SK-N-MC (cell line): ENCODE measurements at regions not wholly inside any gene's neighbourhood (a gene's known extent, or its start where the extent isn't known, plus 50 kb on each side); places are given as distances from the start of the nearest gene placed in this dataset.

Experiments
- DNase-seq: peaks from one replicate; pipeline ENCODE4 v3.0.0-alpha.2; 2011; ENCODE audit warnings: low read depth, low spot score
- H3K27ac ChIP-seq: fragments of 200-600 bp; sonication (generic); 2 replicates; pipeline ENCODE4 v1.5.1; 2016; ENCODE audit warnings: mixed run types
- H3K36me3 ChIP-seq: fragments of 200-600 bp; sonication (generic); 2 replicates; pipeline ENCODE4 v1.6.1; 2017; ENCODE audit warnings: antibody characterized with exemption, low read length, mixed read lengths; ENCODE audit not compliant: insufficient read depth
- H3K4me3 ChIP-seq: fragments of 200-600 bp; sonication (generic); 2 replicates; pipeline ENCODE4 v1.5.1; 2016
- H3K9ac ChIP-seq: fragments of 200-600 bp; sonication (generic); 2 replicates; pipeline ENCODE4 v1.8.0; 2017; ENCODE audit warnings: mixed run types, mixed read lengths; ENCODE audit not compliant: insufficient read length
- H3K9me3 ChIP-seq: fragments of 200-600 bp; sonication (generic); 2 replicates; pipeline ENCODE4 v1.6.1; 2017; ENCODE audit warnings: low read depth, mild to moderate bottlenecking, antibody characterized with exemption, low read length, moderate library complexity, mixed read lengths
- EZH2 ChIP-seq: fragments of 200-600 bp; sonication (generic); IDR thresholded peaks from one replicate; pipeline ENCODE4 v1.6.1; 2017; ENCODE audit warnings: antibody characterized with exemption
- FOXP2 ChIP-seq: optimal IDR thresholded peaks from 2 replicates; pipeline ENCODE3; 2011; ENCODE audit warnings: mild to moderate bottlenecking, moderate library complexity; ENCODE audit not compliant: insufficient read depth; ENCODE audit errors: extremely low read length, control extremely low read depth
- POLR2AphosphoS5 ChIP-seq: IDR thresholded peaks from 2 replicates; pipeline ENCODE4 v1.6.1; 2012; ENCODE audit warnings: mild to moderate bottlenecking, low read depth, low read length, borderline replicate concordance

GRCh38 chr7:113793171-113793570 lies 125.6 kb downstream of the PPP1R3A start:
- no peak for DNase-seq
- no peak overlapping the region for H3K9ac ChIP-seq
- no peak overlapping the region for H3K4me3 ChIP-seq
- TF ChIP-seq EZH2 (no peak), POLR2AphosphoS5 (no peak), FOXP2 (no peak)
- no peaks in the 10 kb centered on the region for H3K36me3 ChIP-seq
- no peak overlapping the region for H3K27ac ChIP-seq
- no peaks in the 10 kb centered on the region for H3K9me3 ChIP-seq

- no peaks in the 10 kb centered on the region for H3K36me3 ChIP-seq
- H3K27ac ChIP-seq: no peak overlapping the region
- H3K9ac ChIP-seq: no peak overlapping the region
- no peak overlapping the region for H3K4me3 ChIP-seq
- DNase-seq: no peak
- no peak for TF ChIP-seq FOXP2
- TF ChIP-seq EZH2: no peak
- no peak for TF ChIP-seq POLR2AphosphoS5
- no peaks in the 10 kb centered on the region for H3K9me3 ChIP-seq
Observed at GRCh38 chr7:113790025-113790424, 128.8 kb downstream of the PPP1R3A start.

- Histone ChIP-seq H3K36me3 (no peaks in the 10 kb centered on the region), H3K9me3 (no peaks in the 10 kb centered on the region), H3K9ac (no peak overlapping the region), H3K27ac (no peak overlapping the region), H3K4me3 (no peak overlapping the region)
- DNase-seq: no peak
- TF ChIP-seq POLR2AphosphoS5: no peak
- no peak for TF ChIP-seq FOXP2
- TF ChIP-seq EZH2: no peak
Observed at GRCh38 chr7:113787106-113787505, 131.7 kb downstream of the PPP1R3A start.

DNA sequence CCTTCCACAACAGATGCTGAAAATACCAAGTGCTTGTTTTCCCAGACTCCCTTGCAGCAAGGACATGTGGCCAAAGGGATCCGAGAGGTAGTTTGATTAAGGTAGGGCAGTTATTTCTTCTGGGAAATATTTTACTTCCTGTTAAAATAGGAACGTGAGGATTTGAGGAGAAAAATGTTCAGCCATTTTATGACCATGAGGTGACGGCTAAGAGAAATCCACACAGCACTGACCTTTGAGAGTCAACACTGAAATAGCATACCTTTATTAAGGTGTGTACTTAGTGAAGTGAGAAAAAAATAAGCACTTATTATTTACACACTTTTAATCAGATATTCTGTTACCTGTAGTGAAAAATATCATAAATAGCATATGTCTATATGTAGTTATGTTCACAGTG lies 133.9 kb downstream of the PPP1R3A start:
- TF ChIP-seq POLR2AphosphoS5 (no peak), FOXP2 (no peak), EZH2 (no peak)
- H3K9me3 ChIP-seq: no peaks in the 10 kb centered on the region
- no peak for DNase-seq
- H3K36me3 ChIP-seq: no peaks in the 10 kb centered on the region
- no peak overlapping the region for H3K9ac ChIP-seq
- H3K4me3 ChIP-seq: no peak overlapping the region
- H3K27ac ChIP-seq: no peak overlapping the region

DNA sequence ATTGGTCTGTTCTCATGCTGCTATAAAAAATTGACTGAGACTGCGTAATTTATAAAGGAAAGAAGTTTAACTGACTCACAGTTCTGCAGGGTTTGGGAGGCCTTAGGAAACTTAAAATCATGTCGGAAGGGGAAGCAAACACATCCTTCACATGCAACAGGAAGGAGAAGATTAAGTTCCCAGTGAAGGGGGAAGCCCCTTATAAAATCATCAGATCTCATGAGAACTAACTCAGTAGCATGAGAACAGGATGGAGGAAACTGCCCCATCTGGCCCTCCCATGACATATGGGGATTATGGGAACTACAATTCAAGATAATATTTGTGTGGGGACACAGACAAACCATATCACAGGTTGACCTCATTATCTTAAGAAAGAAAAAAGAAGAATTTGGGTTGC lies 134.5 kb downstream of the PPP1R3A start:
- no peak for DNase-seq
- Histone ChIP-seq H3K27ac (no peak overlapping the region), H3K36me3 (no peaks in the 10 kb centered on the region), H3K4me3 (no peak overlapping the region), H3K9me3 (no peaks in the 10 kb centered on the region), H3K9ac (no peak overlapping the region)
- TF ChIP-seq POLR2AphosphoS5: no peak
- no peak for TF ChIP-seq EZH2

- H3K27ac ChIP-seq: no peak overlapping the region
- no peak overlapping the region for H3K9ac ChIP-seq
- H3K36me3 ChIP-seq: no peaks in the 10 kb centered on the region
- no peak for TF ChIP-seq POLR2AphosphoS5
- TF ChIP-seq EZH2: no peak
- TF ChIP-seq FOXP2: no peak
- no peak for DNase-seq
- no peak overlapping the region for H3K4me3 ChIP-seq
- H3K9me3 ChIP-seq: no peaks in the 10 kb centered on the region
Observed at GRCh38 chr7:113783403-113783802, 135.4 kb downstream of the PPP1R3A start.

DNA sequence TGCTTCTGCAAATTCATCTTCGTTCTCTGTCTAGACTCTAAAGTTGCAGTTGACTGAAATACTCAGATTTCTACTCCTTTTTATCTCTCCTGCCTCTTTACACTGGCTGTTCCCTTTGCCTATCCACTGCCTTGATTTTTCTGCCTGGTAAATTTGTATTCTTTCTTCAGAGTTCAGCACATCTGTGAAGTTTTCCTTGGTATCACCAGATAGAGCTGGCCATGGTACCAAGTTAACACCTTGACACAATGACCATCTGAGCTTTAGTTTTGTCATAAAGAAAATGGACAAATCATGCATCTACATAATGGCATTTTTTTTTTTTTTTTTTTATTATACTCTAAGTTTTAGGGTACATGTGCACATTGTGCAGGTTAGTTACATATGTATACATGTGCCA lies 143.0 kb downstream of the PPP1R3A start:
- Histone ChIP-seq H3K27ac (no peak overlapping the region), H3K4me3 (no peak overlapping the region), H3K36me3 (no peaks in the 10 kb centered on the region), H3K9me3 (no peaks in the 10 kb centered on the region), H3K9ac (no peak overlapping the region)
- no peak for DNase-seq
- TF ChIP-seq FOXP2 (no peak), POLR2AphosphoS5 (no peak), EZH2 (no peak)

- TF ChIP-seq EZH2 (no peak), FOXP2 (no peak), POLR2AphosphoS5 (no peak)
- DNase-seq: no peak
Observed at GRCh38 chr7:113775401-113775800, 143.4 kb downstream of the PPP1R3A start.

DNA sequence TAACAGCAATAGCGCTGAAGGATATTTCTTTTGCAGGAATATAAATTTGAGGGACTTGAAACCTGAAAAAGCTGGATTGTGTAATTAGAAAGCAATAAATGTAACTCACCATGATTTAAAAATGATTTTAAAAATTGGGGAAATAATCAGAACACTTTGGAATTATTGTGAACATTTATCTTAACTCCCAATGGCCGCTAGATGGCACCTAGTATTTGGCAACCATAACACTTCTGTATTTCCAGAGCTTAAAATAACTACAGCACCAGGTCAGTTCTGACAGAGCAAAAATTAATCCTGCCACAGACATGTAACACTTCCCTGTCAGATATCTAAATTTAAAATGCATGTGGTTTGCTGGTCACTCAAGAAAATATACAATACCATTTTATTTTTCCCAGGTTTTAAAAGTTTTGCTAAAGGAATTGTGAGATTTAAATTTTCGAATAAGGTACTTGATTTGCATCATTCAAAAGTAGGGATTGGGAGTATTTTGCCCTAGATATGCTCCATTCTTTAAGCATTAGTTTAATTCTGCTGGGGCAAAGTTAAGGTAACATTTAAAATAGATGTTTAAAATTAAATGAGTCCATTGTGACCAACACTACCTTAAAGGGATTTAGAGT lies 144.5 kb downstream of the PPP1R3A start:
- peak overlapping the region; percentile 24 for H3K9ac ChIP-seq
- no peak overlapping the region for H3K4me3 ChIP-seq
- peak; percentile 50 for DNase-seq
- no peak overlapping the region for H3K27ac ChIP-seq
- no peaks in the 10 kb centered on the region for H3K36me3 ChIP-seq
- H3K9me3 ChIP-seq: no peaks in the 10 kb centered on the region
- TF ChIP-seq FOXP2 (no peak), EZH2 (no peak), POLR2AphosphoS5 (no peak)

More at GRCh38 chr7:113775401-113775800, 143.4 kb downstream of the PPP1R3A start:
- Histone ChIP-seq H3K27ac (no peak overlapping the region), H3K4me3 (no peak overlapping the region), H3K36me3 (no peaks in the 10 kb centered on the region), H3K9ac (no peak overlapping the region), H3K9me3 (no peaks in the 10 kb centered on the region)
